ENCODE measurements at regions not wholly inside any gene's neighbourhood (a gene's known extent, or its start where the extent isn't known, plus 50 kb on each side); places are given as distances from the start of the nearest gene placed in this dataset.

DNA sequence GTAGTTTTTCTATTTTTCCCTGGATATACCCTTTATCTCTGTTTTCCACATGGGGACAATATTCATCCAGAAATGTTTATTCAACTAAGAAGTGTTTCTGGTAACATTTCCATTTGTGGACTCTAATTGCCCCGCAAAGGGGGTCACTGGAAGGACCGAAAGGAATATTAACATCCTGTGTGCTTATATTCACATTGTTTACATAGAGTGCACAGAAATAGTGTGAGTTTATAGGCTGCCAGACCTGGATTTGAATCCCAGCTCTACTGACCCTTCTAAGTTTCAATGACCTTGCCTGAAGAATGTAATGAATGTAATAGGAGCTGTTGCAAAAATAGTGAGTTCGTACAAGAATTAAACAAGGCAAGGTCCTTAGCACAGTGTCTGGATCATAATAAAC is 152.9 kb upstream of the NCKAP5 start:
- no peak for DNase-seq

GRCh38 chr2:133723133-133723532 is 154.9 kb upstream of the NCKAP5 start:
- no peak for DNase-seq

- DNase-seq: no peak
These were observed 158.7 kb upstream of the NCKAP5 start for GRCh38 chr2:133726973-133727372.

GRCh38 chr2:133732059-133732458 is 163.8 kb upstream of the NCKAP5 start:
- no peak for DNase-seq

- DNase-seq: no peak
These were observed 165.0 kb upstream of the NCKAP5 start for GRCh38 chr2:133732982-133733900.

DNA sequence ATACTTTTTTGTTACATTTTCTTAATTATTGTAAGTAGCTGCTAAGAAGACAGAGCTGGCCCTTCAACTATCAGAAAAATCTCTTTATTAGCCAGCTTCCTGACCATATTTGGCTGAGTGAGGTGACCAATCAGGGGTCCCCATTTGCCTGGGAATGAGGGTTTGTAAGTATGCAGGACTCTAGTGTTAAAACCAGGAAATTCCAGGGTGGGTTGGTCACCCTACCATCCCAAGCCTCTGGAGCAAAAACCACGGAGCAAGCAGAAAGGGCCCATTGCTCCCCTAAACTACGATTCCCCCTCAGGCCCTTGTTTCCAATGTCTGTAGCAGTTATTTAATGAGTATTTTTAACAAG is 165.6 kb upstream of the NCKAP5 start:
- DNase-seq: no peak

- DNase-seq: no peak
These were observed 166.6 kb upstream of the NCKAP5 start for GRCh38 chr2:133734716-133735495.

DNA sequence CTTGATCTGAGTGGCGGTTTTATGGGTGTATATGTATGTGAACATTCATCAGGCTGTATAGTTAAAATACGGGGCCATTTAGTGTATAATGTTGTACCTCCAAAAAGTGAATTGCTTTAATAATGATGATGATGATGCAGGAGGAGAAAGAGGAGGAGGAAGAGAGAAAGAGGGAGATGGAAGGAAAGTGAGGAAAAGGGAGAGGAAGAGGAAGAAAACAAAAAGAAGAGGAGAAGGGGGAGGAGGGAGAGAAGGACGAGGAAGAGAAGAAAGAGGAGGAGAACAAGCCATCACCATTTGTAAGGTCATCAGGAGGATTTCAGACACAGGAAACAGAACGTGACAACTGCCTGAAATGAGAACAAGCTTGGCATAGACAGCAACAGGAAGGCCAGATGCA is 168.4 kb upstream of the NCKAP5 start:
- no peak for DNase-seq

DNA sequence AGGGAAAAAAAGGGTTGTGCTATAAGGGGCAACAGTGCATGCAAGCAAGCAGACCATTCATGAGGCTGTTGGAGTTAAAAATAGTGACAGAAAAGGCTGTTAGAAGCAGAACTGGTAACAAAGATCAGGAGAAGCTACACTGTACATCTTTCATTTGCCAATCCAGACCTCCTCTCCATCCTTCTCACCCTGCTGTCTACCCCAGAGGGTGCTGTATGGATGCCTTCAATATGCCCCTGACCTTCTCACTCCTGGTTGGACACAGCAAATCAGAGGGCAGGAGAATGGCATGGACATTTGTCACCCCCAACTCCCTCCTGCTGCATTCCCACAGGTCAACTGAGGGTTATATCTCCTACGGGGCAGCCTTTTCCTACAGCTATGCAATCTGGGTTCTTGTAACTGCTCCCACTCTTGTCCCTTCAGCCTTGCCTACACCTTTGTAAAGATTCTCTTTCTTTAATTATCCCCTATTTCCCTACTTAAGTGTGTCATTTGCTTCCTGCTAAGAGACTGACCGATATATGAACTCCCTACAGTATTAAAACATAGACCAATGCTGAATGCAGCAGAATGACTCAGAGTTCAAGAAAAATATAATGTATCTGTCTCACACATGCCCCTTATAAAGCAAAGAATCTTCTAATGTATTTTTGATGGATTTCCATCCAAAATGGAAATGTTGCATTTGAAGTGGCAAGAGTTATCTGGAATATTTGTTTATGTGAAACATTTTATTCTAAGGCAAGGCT is 169.2 kb upstream of the NCKAP5 start:
- no peak for DNase-seq

DNA sequence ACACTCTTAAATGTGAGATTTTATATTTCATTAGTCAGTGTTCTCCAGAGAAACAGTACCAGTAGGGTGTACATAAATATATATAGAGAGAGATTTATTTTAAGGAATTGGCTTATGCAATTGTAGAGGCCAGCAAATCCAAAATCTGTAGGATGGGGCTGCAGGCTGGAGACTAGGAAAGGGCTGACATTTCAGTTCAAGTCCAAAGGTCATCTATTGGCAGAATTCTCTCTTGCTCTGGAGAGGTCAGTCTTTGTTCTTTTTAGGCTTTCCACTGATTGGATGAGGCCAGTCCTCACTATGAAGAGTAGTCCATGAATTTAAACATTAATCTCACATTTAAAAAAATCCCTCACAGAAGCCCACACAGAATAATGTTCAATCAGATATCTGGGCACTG is 170.8 kb upstream of the NCKAP5 start:
- no peak for DNase-seq

GRCh38 chr2:133740500-133740899 is 172.2 kb upstream of the NCKAP5 start:
- DNase-seq: no peak

DNA sequence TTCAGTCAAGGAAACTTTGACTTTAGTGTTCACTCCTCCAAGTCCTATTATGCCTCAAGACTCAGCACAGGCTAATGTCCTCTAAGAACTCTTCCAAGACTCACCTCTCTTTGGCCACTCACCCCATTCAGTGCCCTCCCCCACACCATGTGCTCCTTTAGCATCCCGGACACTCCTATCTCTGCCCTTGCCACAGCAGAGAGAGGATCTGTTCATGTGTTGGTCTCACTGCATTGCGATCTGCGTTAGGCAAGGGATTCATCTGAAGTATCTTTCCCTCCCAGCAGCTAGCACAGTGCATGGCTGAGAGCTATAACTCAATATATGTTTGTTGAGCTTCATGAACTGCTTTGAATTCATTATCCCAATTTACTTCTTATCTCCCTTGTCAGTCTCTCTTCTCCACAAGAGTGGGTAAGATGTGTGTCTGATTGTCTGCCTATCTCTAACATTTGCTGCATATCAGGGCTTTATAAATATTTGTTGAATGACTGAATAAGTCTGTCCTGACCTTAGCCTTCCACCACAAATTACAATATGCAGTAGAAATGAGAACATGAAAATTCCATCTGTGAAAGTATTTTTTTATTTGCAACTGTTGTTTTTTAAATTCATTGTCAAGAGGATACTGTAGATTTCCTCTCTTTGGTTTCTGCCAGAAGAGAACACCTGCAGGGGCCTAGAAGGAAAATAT is 179.9 kb upstream of the NCKAP5 start:
- DNase-seq: no peak

DNA sequence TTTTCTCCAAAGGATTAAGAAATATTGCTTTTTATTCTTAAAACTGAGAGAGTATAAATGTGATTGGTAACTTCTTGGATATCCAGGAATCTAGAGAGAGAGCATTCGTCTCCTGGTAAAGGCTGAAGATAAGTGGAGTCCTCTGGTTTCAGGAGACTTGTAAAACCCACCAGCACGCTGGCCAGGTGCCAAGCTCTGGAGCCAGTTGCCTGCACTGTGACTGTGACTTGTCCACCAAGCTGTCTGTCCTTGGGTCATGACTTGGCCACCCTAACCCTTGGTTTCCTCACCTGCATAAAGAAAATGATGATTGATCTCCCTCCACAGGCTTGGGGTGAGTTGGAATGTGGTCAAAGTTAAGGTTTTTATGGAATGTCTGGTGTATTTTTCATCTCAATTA is 185.4 kb upstream of the NCKAP5 start:
- no peak for DNase-seq

- DNase-seq: no peak
These were observed 187.4 kb upstream of the NCKAP5 start for GRCh38 chr2:133755480-133756300.

DNA sequence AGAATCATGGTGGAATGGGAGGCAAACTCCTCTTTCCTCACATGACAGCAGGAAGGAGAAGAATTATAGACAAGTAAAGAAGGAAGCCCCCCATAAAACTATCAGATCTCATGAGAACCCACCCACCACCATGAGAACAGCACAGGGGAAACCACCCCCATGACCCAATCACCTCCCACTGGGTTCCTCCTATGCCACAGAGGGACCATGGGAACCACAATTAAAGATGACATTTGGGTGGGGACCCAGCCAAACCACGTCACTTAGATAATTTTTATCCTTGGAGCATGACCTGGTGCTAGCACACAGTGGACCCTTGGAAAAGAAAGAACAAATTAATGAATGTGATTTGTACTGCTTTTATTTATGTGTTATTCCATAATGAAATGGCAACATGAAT is 188.6 kb upstream of the NCKAP5 start:
- no peak for DNase-seq

DNA sequence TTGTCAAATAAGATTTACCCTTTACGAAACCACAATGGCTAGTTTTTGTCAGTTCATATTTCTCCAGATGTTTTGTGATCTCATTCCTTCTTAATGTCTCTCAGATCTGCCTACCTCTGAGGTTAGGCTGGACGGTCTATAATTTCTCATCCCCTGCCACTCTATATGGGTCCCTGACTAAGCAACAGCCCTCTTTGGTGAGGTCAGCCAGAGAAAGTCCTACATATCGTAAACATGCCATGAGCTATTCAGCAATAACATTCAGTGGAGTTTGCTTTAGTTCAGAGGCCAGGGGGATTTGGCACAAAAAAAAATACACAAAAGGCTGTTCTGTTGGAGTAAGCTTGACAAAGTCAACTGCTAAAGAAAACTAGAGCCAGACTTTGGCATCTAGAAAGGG is 192.1 kb upstream of the NCKAP5 start:
- DNase-seq: no peak

GRCh38 chr2:133765658-133766057 is 197.4 kb upstream of the NCKAP5 start:
- DNase-seq: no peak

- no peak for DNase-seq
These were observed 198.0 kb upstream of the NCKAP5 start for GRCh38 chr2:133766164-133766832.

- no peak for DNase-seq
These were observed 200.0 kb upstream of the NCKAP5 start for GRCh38 chr2:133768256-133768655.

DNA sequence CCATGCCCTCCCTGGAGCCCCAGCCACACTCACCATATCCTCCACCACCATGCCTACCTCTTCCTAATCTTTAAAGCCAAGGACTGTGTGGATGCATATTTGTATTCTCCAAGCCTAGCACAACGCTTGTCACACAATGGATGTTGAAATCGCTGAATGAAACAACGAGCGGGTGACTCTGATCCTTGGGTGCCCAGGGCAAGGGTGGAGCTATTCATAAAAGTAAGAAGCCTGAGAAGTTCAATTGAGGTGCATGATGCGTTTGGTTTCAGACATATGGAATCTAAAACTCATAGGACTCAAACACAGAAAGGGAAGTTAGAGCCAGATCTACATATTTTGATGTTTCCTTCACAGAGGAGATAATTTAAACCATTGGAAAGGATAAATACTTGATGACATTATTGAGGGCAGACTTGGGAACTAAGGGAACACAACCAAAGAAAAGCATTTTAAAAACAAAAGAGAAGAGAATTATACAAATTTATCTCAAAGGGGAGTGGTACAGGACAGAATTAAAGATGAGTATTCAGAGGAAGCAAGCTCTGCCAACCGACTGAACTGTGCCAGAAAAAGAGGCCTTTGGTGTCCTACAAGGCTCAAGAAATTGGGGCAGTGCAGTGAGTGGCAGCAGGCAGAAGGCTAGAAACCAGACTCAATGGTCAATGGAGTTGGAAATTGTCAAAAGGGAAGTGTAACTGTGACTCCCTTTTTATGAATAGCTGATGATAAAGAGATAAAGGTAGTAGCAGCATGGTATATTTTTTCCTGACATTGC is 200.6 kb upstream of the NCKAP5 start:
- DNase-seq: no peak

All from activated T-cell treated with anti-CD3 and anti-CD28 coated beads, Interleukin-2, amount 50 U/mL, for 48 hours (primary cell).